ENCODE measurements at regions not wholly inside any gene's neighbourhood (a gene's known extent, or its start where the extent isn't known, plus 50 kb on each side); places are given as distances from the start of the nearest gene placed in this dataset.

GRCh38 chr3:177474652-177475355 is 277.5 kb upstream of the TBL1XR1 start (continued):
- TF ChIP-seq EP300 (conservative IDR thresholded peaks at IDR 0.05; ENCODE audit: poor library complexity, severe bottlenecking) (no peak), SMC3 (conservative IDR thresholded peaks at IDR 0.05; ENCODE audit: poor library complexity) (no peak), POLR2AphosphoS5 (IDR thresholded peaks at IDR 0.05) (no peak), EZH2 (IDR thresholded peaks at IDR 0.05; ENCODE audit: borderline replicate concordance, insufficient read depth, low read length, poor library complexity, severe bottlenecking) (no peak)

DNA sequence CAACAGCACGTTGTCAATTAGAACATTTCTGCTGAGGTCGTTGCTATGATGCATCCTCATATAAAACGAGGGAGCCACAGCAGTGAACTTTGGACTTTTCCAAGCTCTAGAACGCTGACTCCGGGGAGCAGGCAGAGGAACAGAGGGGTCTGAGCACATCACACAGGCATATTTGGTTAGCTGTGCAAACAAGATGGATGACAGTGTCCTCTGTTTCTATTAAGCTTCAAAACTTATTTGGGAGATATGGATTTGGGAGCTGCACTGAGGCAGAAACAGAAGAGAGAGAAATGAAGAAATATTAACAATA is 278.0 kb upstream of the TBL1XR1 start:
- Histone ChIP-seq H3K36me3 (ENCODE audit: insufficient read depth, low read length) (no peaks in the 10 kb centered on the region), H3K79me2 (replicated peaks; ENCODE audit: insufficient read depth, low read length) (no peaks in the 10 kb centered on the region), H3F3A (ENCODE audit: insufficient read depth, low read length, poor library complexity, severe bottlenecking) (no peaks in the 10 kb centered on the region), H3K9me3 (ENCODE audit: low read length) (no peaks in the 10 kb centered on the region), H3K27ac (ENCODE audit: low read length) (no peak overlapping the region), H3K4me3 (ENCODE audit: low read length) (no peak overlapping the region), H2AFZ (ENCODE audit: low read depth, low read length) (no peak overlapping the region), H3K27me3 (ENCODE audit: insufficient read depth, low read depth, low read length) (no peaks in the 10 kb centered on the region), H3K9ac (ENCODE audit: low read length) (no peak overlapping the region), H3K9me2 (ENCODE audit: insufficient read depth, low read length) (no peaks in the 10 kb centered on the region), H4K20me1 (ENCODE audit: insufficient read depth) (no peaks in the 10 kb centered on the region), H3K4me2 (ENCODE audit: low read length) (no peak overlapping the region)
- TF ChIP-seq SMC3 (conservative IDR thresholded peaks at IDR 0.05; ENCODE audit: poor library complexity) (no peak), EZH2 (IDR thresholded peaks at IDR 0.05; ENCODE audit: borderline replicate concordance, insufficient read depth, low read length, poor library complexity, severe bottlenecking) (no peak), RAD21 (conservative IDR thresholded peaks at IDR 0.05) (no peak), POLR2AphosphoS5 (IDR thresholded peaks at IDR 0.05) (no peak), TAF1 (IDR thresholded peaks at IDR 0.05; ENCODE audit: low read depth) (no peak), EP300 (conservative IDR thresholded peaks at IDR 0.05; ENCODE audit: poor library complexity, severe bottlenecking) (no peak), MXI1 (conservative IDR thresholded peaks at IDR 0.05; ENCODE audit: poor library complexity, severe bottlenecking) (no peak)
- TF ChIP-seq, protein P1, sequence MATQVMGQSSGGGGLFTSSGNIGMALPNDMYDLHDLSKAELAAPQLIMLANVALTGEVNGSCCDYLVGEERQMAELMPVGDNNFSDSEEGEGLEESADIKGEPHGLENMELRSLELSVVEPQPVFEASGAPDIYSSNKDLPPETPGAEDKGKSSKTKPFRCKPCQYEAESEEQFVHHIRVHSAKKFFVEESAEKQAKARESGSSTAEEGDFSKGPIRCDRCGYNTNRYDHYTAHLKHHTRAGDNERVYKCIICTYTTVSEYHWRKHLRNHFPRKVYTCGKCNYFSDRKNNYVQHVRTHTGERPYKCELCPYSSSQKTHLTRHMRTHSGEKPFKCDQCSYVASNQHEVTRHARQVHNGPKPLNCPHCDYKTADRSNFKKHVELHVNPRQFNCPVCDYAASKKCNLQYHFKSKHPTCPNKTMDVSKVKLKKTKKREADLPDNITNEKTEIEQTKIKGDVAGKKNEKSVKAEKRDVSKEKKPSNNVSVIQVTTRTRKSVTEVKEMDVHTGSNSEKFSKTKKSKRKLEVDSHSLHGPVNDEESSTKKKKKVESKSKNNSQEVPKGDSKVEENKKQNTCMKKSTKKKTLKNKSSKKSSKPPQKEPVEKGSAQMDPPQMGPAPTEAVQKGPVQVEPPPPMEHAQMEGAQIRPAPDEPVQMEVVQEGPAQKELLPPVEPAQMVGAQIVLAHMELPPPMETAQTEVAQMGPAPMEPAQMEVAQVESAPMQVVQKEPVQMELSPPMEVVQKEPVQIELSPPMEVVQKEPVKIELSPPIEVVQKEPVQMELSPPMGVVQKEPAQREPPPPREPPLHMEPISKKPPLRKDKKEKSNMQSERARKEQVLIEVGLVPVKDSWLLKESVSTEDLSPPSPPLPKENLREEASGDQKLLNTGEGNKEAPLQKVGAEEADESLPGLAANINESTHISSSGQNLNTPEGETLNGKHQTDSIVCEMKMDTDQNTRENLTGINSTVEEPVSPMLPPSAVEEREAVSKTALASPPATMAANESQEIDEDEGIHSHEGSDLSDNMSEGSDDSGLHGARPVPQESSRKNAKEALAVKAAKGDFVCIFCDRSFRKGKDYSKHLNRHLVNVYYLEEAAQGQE (IDR thresholded peaks at IDR 0.05; ENCODE audit: borderline replicate concordance): no peak
- TF ChIP-seq, protein P2, sequence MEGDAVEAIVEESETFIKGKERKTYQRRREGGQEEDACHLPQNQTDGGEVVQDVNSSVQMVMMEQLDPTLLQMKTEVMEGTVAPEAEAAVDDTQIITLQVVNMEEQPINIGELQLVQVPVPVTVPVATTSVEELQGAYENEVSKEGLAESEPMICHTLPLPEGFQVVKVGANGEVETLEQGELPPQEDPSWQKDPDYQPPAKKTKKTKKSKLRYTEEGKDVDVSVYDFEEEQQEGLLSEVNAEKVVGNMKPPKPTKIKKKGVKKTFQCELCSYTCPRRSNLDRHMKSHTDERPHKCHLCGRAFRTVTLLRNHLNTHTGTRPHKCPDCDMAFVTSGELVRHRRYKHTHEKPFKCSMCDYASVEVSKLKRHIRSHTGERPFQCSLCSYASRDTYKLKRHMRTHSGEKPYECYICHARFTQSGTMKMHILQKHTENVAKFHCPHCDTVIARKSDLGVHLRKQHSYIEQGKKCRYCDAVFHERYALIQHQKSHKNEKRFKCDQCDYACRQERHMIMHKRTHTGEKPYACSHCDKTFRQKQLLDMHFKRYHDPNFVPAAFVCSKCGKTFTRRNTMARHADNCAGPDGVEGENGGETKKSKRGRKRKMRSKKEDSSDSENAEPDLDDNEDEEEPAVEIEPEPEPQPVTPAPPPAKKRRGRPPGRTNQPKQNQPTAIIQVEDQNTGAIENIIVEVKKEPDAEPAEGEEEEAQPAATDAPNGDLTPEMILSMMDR (IDR thresholded peaks at IDR 0.05; ENCODE audit: poor library complexity, severe bottlenecking): no peak

- Histone ChIP-seq H3K27me3 (ENCODE audit: insufficient read depth, low read depth, low read length) (no peaks in the 10 kb centered on the region), H3K36me3 (ENCODE audit: insufficient read depth, low read length) (no peaks in the 10 kb centered on the region), H3K4me2 (ENCODE audit: low read length) (no peak overlapping the region), H3K4me3 (ENCODE audit: low read length) (no peak overlapping the region), H3K9me2 (ENCODE audit: insufficient read depth, low read length) (no peaks in the 10 kb centered on the region), H2AFZ (ENCODE audit: low read depth, low read length) (no peak overlapping the region), H3K27ac (ENCODE audit: low read length) (no peak overlapping the region), H3K79me2 (replicated peaks; ENCODE audit: insufficient read depth, low read length) (no peaks in the 10 kb centered on the region), H3K9me3 (ENCODE audit: low read length) (no peaks in the 10 kb centered on the region), H3F3A (ENCODE audit: insufficient read depth, low read length, poor library complexity, severe bottlenecking) (no peaks in the 10 kb centered on the region), H3K9ac (ENCODE audit: low read length) (no peak overlapping the region), H4K20me1 (ENCODE audit: insufficient read depth) (no peaks in the 10 kb centered on the region)
- TF ChIP-seq SMC3 (conservative IDR thresholded peaks at IDR 0.05; ENCODE audit: poor library complexity): no peak
- TF ChIP-seq, protein P2 (IDR thresholded peaks at IDR 0.05; ENCODE audit: poor library complexity, severe bottlenecking): no peak
- TF ChIP-seq POLR2AphosphoS5 (IDR thresholded peaks at IDR 0.05): no peak
- TF ChIP-seq EP300 (conservative IDR thresholded peaks at IDR 0.05; ENCODE audit: poor library complexity, severe bottlenecking): no peak
Observed at GRCh38 chr3:177476495-177476894, 279.2 kb upstream of the TBL1XR1 start.

Measured in neural cell (in vitro differentiated cells).